NCI-H510A treated with DMSO at 0.1 percent for 48 hours (cell line): ENCODE measurements at regions not wholly inside any gene's neighbourhood (a gene's known extent, or its start where the extent isn't known, plus 50 kb on each side); places are given as distances from the start of the nearest gene placed in this dataset.
"Not testable (repeated sequence)": the region's sequence is repeated elsewhere in the genome, so short reads cannot be mapped to it uniquely, and the experiment has no call there.

ENCODE experiments used
- DNase-seq: peaks from one replicate; lab custom pipeline; 2025; lab: John Stamatoyannopoulos, UW

DNA sequence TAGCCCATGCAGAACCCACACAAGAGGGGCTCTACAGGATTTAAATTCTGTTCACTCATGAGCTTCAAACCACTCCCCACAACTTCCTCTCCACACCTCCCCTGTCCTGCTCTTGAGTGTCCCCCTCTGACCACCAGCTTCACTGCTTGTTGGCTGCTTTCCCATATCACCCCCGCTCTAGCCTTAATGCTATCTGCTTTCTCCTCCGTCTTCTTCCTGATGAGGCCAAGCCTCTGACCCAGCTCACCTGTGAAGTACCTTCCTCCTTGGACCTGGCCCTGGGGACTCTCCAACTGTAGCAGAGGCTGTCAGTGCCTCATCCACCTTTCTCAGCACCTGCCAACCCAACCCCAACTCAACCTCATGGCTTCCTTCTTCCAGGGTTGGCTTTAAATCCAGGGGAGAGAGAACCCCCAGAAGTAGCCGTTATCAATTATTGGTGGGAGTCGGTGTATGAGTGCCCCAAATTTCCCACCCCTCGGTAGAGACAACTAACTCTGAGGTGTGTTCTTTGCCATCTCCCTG lies 174.8 kb downstream of the MINAR1 start:
- DNase-seq: no peak

DNA sequence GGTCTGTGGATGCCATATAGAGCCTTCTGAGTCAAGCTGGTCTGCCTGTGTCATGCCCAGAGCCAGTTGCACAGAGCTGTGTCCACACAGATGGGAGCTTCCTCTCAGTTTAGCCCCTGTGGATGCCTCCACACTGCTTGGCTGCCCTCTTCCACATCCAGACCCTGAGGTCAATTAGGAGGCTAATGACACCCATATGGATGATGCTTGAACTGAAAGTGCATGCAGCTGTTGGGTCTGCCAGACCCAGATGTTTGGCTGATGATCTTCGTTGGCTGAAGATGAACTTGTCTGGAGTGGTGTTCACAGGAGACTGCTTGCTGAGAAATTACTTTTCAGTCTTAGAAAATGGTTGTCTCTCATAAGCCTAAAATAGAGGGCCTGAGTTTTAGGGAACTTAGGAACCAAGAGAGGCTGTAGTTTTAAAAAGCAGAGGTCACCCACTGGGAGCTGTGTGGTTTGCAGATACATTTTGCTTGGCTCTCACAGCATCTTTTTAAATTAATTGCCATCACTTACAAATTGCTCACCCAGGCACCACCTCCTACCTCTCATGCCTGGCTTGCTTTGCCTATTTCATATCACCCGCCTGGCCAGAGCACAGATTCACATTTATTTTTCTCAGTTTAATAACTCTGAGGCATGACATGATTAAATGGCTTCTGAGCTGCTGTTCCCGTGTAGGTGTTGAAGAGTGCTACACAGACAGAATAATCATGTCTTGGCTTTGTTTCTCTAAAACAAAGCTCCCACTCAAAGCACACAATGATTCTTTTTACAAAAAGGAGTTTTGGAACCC lies 176.1 kb downstream of the MINAR1 start:
- no peak for DNase-seq

DNA sequence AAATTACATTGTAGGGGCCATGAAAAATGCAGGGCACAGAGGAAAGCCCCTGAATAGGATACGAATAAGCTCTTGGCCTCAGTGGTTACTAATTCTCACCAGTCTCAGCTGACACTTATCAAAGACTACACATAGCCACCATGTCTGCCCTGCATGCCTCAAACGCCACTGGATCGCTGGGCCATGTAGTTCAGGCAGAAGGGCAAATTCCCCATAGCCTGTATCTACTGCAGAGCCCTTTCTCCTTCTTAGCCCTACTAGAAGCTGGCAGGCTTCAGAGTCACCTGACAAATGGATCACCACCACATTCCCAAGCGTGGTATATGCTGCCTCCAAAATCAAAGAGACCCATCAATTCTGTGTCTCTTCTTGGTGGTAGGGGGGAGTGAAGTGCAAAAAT lies 177.4 kb downstream of the MINAR1 start:
- DNase-seq: no peak

DNA sequence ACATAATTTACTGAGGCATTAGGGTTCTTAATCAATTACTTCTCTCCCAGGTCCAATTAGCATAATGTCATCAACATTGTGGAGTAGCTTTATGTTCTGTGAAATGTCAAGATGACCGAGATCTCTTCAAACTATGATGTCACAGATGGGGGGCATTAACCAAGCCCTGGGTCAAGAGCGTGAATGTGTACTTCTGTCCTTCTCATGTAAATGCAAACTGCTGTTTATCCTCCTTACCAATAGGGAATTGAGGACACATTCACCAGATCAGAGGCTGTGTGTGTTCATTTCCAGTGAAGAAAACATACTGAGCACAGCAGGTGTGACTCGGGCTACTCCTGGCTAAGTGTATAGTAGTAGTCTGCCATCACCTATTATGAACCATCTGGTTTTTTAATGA lies 177.9 kb downstream of the MINAR1 start:
- DNase-seq: no peak

DNA sequence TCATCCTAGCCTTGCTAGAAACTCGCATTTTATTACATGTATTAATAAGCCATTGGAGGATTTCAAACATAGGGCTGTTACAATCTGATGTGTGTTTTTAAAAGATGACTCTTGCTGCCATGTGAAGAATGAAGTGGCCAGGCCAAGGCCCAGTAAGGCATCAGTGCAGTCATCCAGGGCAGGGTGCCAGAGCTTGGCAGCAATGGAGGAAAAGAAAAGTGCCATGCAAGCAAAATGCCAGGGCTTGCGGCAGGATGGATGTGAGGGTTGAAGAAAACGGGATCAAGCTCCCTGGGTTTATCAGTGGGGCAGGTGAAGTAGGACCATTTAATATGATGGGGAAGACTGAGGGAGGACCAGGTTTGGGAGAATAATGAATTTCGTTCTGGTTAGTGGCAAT lies 183.6 kb downstream of the MINAR1 start:
- no peak for DNase-seq

DNA sequence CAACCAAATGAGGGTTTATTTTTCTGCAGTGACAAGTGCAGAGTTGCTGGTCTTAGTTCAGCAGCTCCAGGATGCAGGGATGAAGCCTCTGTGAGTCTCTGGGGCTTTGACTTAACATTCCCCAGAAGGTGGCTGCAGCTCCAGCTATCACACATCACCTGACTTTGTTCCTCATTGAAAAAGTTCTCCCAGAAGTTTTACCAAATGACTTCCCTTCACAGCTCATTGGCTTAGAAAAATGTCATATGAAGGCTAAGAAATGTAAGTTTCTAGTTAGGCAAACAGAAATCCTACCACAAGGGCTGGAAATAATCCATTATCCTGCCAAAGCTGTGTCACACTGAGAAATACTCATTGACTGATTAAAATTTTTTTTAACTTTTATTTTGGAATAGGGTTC lies 184.9 kb downstream of the MINAR1 start:
- no peak for DNase-seq

DNA sequence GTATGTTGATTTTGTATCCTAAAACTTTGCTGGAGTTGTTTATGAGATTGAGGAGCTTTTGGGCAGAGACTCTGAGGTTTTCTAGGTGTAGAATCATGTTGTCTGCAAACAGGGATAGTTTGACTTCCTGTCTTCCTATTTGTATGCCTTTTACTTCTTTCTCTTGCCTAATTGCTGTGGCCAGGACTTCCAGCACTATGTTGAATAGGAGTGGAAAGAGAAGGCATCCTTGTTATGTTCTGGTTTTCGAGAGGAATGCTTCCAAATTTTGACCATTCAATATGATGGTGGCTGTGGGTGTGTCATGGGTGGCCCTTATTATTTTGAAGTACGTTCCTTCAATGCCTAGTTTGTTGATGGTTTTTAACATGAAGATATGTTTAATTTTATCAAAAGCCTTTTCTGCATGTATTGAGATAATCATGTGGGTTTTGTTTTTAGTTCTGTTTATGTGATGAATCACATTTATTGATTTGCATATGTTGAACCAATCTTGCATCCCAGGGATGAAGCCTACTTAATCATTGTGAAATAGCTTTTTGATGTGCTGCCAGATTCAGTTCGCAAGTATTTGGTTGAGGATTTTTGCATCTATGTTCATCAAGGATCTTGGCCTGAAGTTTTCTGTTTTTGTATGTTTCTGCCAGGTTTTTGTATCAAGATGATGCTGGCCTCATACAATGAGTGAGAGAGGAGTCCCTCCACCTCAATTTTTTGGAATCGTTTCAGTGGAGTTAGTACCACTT lies 188.1 kb downstream of the MINAR1 start:
- DNase-seq: no peak

DNA sequence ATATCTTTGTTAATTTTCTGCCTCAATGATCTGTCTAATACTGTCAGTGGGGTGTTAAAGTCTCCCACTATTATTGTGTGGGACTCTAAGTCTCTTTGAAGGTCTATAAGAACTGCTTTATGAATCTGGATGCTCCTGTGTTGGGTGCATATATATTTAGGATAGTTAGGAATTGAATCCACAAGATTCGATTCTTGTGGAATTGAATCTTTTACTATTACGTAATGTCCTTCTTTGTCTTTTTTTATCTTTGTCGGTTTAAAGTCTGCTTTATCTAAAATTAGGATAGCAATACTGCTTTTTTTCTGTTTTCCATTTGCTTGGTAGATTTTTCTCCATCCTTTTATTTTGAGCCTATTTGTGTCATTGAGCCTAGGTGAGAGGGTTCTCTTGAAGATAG lies 189.7 kb downstream of the MINAR1 start:
- not testable (repeated sequence) for DNase-seq

DNA sequence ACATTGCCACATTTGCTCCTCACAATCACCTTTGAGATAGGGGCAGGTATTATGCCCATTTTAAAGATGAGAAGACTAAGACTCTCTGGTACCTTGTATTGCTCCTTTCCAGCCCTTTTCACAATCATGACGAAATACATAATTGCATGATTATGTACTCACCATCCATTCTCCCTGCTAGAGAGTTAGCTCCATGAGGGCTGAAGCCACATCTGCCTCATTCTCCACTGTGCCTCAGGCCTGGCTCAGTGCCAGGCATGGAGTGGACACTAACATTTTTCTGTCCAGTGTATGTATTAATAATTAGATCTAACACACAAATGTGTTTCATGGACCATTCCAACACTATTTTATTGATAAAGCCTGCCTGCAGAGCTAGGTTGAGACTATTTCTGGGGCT lies 191.4 kb downstream of the MINAR1 start:
- DNase-seq: no peak

DNA sequence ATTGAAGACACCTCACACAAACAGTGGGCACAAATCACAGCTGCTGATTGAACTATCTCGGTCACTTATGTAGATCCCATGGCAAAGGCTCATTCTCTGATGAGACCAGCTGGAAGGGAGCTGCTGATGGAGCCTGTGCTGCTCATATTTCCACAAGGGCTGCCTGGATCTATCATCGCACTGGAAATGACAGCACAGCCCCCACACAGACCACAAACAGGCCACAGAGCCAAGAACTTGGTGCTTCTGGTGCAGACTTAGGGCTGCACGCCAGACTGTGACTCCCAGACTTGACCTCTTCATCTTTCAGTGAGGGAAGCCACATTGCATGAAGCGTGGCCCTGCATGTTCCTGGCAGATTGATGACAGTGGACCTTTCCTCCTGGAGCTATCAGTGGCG lies 197.6 kb downstream of the MINAR1 start:
- DNase-seq: no peak

DNA sequence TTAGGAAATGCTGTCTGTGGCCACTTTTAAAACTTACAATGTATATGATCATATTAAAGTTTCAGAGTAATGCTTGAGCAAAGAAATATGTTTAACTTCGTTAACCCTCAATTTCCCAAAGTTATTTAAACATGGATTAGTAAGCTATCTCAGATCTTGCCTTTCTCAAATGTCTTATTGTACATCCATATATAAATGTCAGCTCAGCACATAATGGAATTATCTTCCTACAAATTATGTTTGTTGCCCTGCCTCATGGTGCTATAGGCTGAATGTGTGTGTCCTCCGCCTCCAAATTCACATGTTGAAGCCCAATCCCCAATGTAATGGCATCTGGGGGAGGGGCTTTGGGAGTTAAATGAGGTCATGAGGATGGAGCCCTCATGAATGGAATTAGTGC lies 200.3 kb downstream of the MINAR1 start:
- DNase-seq: no peak

DNA sequence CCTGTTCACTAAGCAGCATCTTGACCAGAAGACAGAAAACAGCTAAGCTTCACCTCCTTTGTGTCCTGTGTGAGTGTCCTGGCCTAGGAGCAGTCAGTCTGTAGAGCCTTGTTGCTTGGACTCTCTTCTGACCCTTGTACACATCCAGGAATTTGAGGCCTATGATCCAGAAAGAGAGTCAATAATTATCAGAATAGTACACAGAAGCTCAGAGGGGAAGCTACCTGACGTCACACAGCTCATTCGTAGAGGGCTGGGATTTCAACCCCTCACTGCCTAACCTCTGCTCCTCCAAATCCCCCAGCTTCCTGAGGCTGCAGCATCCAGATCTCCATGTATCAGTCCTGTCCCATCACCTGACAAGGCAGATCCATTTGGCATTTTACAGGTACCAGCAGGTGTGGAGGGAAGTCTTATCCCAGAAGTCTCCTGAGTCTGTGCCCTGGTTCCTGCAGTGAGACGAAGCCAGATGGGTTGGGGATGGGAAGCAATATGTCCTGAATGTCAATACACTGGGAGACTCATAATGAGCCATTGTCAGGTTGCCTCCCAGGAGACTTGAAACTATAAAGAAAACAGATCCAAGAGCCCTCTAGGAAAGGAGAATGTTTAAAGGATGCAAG lies 203.1 kb downstream of the MINAR1 start:
- DNase-seq: no peak

DNA sequence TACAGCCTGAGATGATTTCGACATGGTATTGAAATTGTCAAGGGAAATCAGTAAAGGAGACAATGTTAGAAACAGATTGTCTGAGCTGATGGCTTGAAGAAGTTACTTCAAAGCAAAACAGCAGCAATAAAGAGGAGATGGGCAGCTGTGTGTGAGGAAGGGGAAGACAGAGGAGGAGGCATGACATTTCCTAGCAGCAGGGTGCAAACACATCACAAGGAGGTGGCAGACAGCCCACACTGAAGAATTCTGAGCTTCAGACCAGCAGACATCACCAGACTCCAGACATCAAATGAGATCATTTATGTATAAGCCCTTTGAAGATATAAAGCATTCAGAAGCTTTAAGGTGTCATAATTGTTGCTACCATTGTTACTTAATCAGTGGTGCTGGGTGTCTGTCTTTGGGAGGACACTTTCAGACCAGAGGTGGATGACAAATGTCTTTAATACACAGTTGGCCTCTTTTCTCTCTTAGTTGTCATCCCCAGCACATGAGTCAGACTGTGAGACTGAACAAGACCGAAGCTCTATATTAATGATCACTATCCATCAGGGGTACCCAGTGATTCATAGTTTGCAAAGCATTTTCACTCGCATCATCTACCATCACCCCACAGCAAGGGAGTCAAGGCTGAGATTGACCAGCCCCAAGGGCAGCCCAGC lies 203.9 kb downstream of the MINAR1 start:
- no peak for DNase-seq

DNA sequence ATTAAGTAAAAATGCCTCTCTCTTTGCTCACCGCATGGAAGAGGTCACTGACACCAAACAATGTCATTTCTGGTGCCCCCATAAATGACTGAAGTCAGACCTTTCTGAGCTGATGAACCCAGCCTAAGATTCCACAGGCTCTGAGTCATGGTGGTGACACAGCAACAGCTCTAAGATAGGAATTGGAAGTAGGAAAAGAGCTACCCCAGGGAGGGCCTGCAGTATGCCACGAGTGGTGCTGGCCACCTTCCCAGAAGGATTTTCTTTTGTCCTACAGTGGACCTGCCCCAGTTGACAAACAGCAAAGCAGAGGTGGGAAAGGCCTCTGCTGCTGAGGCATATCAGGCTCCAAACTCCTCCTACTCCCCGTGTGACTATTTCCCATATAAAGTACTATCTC lies 208.1 kb downstream of the MINAR1 start:
- no peak for DNase-seq

DNA sequence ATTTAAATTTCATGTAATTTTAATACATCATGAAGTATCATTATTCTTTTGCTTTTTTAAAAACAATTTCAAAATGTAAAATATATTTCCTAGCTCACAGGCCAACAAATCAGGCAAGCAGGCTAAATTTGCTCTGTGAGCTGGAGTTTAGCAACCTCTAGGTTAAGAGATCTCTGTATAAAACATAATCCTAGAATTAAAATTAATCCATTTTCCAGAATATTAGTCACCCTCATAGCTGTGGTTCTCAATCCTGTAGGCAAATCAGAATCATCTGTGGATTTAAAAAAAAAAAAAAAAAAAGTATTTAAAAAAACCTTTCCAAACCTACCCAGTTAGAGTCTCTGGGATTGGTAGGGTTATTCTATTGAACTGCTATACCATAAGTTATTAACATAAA lies 209.7 kb downstream of the MINAR1 start:
- no peak for DNase-seq

DNA sequence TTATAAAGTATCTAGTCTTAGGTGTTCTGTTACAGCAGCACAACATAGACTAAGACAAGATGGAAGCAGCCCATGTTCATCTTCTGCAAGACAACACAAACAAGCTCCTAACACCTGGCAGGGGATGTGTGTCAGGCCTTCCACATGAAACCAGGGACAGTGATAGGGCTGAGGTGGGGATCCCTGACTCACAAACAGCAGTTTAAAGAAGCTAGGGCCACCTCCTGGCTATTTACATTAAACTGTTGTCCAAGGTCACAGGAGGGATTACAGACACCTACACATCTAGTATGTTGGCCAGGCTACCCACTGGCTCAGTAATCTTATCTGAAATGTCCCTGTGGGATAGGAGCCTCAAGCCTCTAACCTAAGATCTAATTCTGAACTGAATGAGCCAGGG lies 211.3 kb downstream of the MINAR1 start:
- no peak for DNase-seq

DNA sequence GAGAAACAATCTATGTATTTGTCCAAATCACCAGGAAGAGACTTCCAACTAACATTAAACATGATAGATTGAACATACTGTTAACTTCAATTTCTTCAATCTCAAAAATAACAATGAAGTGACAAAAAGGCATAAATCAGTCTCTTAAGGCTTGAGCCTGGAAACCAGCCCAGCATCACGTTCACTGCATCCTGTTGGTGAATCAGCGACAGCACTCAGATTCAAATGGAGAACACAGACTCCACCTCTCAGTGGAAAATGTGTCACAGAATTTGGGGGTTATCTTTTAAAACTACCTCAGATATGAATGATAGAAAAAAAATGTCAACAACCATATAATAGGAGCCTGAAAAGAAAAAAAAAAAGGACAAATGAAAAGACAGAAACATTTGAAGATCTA lies 212.0 kb downstream of the MINAR1 start:
- DNase-seq: no peak

DNA sequence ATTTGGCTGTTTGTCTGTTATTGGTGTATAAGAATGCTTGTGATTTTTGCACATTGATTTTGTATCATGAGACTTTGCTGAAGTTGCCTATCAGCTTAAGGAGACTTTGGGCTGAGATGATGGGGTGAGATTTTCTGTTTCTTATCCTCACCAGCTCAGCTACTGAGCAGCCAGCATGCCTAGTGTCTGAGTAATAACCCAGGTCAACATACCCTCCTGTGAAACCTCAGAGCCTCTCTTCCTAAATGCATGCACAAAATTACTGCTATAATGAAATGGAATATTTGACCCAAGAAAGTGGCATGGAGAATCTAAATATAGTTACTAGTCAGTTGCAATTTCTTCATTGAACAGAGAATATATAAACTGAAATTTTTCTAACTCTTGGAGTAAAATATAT lies 220.8 kb downstream of the MINAR1 start:
- DNase-seq: not testable (repeated sequence)

DNA sequence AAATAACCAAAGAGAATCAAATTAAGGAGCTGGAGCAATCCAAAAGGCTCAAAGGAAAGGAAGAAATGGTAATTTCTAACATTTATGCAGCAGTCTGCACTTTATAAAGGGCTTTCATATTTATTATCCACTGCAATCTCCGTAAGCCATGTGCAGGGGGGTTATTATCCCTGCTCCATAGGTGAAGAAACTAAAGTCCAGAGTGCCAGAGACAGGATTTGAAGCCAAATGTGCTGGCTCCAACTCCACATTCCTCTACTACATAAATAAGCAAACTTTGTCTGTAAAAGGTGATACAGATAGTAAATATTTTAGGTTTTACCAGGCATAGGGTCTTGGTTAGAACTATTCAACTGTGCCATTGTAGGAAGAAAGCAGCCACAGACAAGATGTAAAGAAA lies 221.4 kb downstream of the MINAR1 start:
- no peak for DNase-seq

DNA sequence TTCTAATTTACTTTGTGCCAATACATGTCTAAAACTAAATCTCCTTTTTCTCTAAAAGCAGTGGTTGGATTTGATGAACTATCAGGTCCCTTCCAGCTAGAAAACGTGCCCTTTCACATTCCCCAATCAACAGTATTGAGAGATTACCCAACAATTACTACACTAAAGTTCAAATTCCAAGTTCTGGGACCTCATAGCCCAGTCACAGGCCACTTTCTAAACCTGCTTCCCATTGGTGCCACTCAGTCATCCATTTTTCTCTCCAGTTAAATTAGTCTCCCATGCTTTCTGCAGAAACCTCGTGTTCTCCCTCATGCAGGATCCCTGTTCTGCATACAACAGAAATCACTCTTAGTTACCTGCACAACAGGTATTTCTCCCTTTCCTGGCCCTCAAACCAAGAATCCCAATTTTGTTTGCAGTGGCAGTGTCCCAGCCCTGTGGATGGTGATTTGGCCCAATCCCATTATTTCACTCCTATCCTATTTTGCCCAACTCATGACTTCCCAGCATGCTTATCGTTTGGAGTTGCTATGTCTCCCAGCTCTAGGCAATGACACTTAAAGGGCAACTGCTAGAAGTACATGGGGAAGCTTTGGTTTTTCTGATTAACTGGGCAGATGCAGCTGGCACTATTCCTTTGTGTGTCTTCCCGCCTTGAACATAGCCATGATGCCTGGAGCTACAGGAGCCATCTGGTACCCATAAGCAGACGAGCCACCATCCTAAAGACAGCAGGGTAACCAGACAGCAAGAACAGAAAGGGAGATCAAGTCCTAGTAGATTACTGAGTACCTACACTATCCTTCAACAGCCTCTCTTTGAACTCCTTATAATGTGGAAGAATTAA lies 224.2 kb downstream of the MINAR1 start:
- DNase-seq: no peak

DNA sequence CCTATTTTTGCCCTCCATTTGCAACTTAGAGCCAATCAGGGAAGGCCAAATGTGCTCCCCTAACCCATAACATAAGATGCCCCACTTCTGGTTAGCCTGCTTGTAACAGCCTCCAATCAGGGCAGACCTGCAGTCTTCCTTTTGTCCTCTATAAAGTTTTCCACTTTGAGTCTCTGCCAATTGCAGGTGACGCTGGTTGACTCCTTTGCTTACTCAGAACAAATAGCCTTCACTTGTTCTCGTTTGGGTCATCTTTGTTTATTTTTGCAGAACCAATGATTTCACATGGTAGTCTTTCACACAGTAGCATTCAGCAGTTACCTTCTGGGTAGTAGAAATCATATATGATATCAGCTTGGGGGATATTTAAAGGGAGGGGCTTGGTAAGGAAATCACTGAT lies 225.6 kb downstream of the MINAR1 start:
- DNase-seq: no peak

DNA sequence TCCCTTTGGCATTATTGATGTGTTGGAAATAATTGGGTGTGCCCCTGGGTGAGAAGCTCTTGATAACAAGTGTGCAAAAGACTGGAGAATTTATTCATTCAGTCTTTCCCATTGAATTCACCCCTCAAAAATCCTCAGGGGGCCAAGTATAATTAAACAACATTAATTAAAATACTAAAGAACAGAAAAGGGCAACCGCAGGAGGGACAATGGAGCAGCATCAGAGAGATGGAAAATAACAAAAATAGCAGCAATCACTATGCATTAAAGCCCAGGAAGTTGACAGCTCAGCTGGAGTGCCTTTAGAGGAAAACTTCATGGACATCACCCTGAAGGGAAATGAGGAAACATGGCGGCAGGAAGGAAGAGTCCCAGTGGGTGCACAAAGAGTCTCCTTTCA lies 227.6 kb downstream of the MINAR1 start:
- no peak for DNase-seq
